ENCODE measurements at regions not wholly inside any gene's neighbourhood (a gene's known extent, or its start where the extent isn't known, plus 50 kb on each side); places are given as distances from the start of the nearest gene placed in this dataset.
"Not testable (repeated sequence)": the region's sequence is repeated elsewhere in the genome, so short reads cannot be mapped to it uniquely, and the experiment has no call there.

DNA sequence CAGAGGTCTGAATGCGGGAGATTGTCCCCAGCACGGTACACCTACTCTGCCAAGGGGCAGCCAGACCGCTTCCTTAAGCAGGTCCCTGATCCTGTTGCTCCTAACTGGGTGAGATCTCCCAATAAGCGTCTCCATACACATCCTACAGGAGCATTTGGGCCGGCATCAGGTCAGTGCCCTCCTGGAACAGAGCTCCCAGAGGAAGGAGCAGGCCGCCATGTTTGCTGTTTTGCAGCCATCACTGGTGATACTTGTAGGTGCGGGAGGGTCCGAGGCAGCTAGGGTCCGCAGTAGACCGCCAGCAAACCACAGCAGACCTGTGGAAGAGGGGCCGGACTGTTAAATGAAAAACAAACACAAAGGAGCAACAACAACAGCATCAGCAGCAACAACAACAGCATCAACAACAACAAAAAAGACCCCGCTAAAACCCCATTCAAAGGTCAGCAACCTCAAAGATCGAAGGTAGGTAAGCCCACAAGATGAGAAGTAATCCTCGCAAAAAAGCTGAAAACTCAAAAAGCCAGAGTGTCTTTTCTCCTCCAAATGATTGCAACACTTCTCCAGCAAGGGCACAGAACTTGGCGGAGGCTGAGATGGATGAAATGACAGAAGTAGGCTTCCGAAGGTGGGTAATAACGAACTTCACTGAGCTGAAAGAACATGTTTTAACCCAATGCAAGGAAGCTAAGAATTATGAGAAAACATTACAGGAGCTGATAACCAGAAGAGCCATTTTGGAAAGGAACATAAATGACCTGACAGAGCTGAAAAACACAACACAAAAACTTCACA lies 79.0 kb upstream of the CDH7 start:
- H3K9me3 Mint-ChIP-seq, result peaks cover 40% of the 10 kb centered on the region
- H3K27me3 Mint-ChIP-seq (ENCODE audit: insufficient read depth), result no peaks in the 10 kb centered on the region
- no peaks in the 10 kb centered on the region for H3K4me1 Mint-ChIP-seq (ENCODE audit: low read depth)
- no peak for DNase-seq
- peaks cover 4% of the 10 kb centered on the region; the same call in 1 of the 2 replicates for H3K36me3 Mint-ChIP-seq (ENCODE audit: low read depth)
- no peak overlapping the region for H3K4me3 Mint-ChIP-seq
- no peak for TF ChIP-seq CTCF (IDR thresholded peaks at IDR 0.05)
- no peak overlapping the region for H3K27ac Mint-ChIP-seq

GRCh38 chr18:65670145-65670544 lies 80.7 kb upstream of the CDH7 start:
- H3K27ac Mint-ChIP-seq; H3K27me3 Mint-ChIP-seq (ENCODE audit: insufficient read depth); H3K4me3 Mint-ChIP-seq; H3K36me3 Mint-ChIP-seq (ENCODE audit: low read depth); DNase-seq; H3K4me1 Mint-ChIP-seq (ENCODE audit: low read depth): not testable (repeated sequence)
- H3K9me3 Mint-ChIP-seq, result peaks cover 35% of the 10 kb centered on the region

- H3K27ac Mint-ChIP-seq, result no peak overlapping the region
- H3K36me3 Mint-ChIP-seq (ENCODE audit: low read depth), result no peaks in the 10 kb centered on the region
- H3K27me3 Mint-ChIP-seq (ENCODE audit: insufficient read depth), result no peaks in the 10 kb centered on the region
- DNase-seq, result no peak
- no peaks in the 10 kb centered on the region for H3K4me1 Mint-ChIP-seq (ENCODE audit: low read depth)
- no peak overlapping the region for H3K4me3 Mint-ChIP-seq
- H3K9me3 Mint-ChIP-seq, result peaks cover 40% of the 10 kb centered on the region
- TF ChIP-seq CTCF (IDR thresholded peaks at IDR 0.05), result no peak
These were observed 89.4 kb upstream of the CDH7 start for GRCh38 chr18:65661391-65661790.

DNA sequence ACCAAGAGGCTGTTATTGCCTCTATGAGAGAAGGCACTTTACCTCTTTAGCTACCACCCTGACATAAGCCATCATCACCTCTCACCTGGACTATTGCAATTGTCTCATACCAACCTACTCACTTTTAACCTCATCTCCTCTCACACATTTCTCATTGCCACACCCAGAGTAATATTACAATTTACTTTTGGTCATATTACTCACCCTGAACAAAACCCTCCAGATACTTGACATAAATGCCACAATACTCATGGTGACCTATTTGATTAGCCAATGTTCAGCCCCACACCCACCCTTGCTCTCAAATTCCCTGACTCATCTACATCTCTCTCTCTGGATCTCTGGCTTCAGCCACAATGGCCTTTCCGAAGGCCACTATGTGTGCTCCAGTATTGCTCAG lies 90.9 kb upstream of the CDH7 start:
- Mint-ChIP-seq H3K27me3 (ENCODE audit: insufficient read depth) (no peaks in the 10 kb centered on the region), H3K27ac (no peak overlapping the region), H3K36me3 (ENCODE audit: low read depth) (no peaks in the 10 kb centered on the region)

GRCh38 chr18:65659312-65659711 lies 91.5 kb upstream of the CDH7 start:
- H3K4me3 Mint-ChIP-seq, result no peak overlapping the region
- no peaks in the 10 kb centered on the region for H3K4me1 Mint-ChIP-seq (ENCODE audit: low read depth)
- no peak for TF ChIP-seq CTCF (IDR thresholded peaks at IDR 0.05)
- H3K36me3 Mint-ChIP-seq (ENCODE audit: low read depth), result no peaks in the 10 kb centered on the region
- no peaks in the 10 kb centered on the region for H3K27me3 Mint-ChIP-seq (ENCODE audit: insufficient read depth)
- no peak for DNase-seq
- peaks cover 41% of the 10 kb centered on the region for H3K9me3 Mint-ChIP-seq
- H3K27ac Mint-ChIP-seq, result no peak overlapping the region

More for the DNA sequence above, 90.9 kb upstream of the CDH7 start:
- no peak for TF ChIP-seq CTCF (IDR thresholded peaks at IDR 0.05)
- Mint-ChIP-seq H3K4me1 (ENCODE audit: low read depth) (no peaks in the 10 kb centered on the region), H3K9me3 (peaks cover 41% of the 10 kb centered on the region), H3K4me3 (no peak overlapping the region)
- no peak for DNase-seq

DNA sequence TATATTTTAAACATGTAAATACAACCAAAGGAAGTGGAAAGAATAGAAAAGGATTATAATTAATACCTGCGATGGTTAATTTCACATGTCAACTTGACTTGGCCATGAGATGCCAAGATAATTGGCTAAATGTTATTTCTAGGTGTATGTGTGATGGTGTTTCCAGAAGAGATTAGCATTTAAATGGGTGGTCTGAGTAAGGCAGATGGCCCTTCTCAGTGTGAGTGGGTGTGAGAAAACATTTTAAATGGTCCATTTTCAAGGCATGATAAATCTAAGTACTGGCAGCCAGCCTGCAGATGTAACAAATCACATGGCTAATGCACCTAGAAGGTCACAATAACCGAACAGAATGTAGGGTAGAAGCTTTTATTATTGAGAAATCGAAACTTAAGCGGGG lies 99.6 kb upstream of the CDH7 start:
- DNase-seq, result no peak
- H3K36me3 Mint-ChIP-seq (ENCODE audit: low read depth), result no peaks in the 10 kb centered on the region
- TF ChIP-seq CTCF (IDR thresholded peaks at IDR 0.05), result no peak
- H3K4me1 Mint-ChIP-seq (ENCODE audit: low read depth), result no peaks in the 10 kb centered on the region
- no peaks in the 10 kb centered on the region; the same call in 1 of the 2 replicates for H3K27me3 Mint-ChIP-seq (ENCODE audit: insufficient read depth)
- no peak overlapping the region for H3K4me3 Mint-ChIP-seq
- H3K9me3 Mint-ChIP-seq, result peaks cover 5% of the 10 kb centered on the region
- no peak overlapping the region for H3K27ac Mint-ChIP-seq
